D721Med (cell line): ENCODE measurements at regions not wholly inside any gene's neighbourhood (a gene's known extent, or its start where the extent isn't known, plus 50 kb on each side); places are given as distances from the start of the nearest gene placed in this dataset.

Source experiments
- DNase-seq: peaks from one replicate; pipeline ENCODE4 v3.0.0; 2011; ENCODE audit warnings: low spot score; ENCODE audit not compliant: insufficient read length
- FAIRE-seq: peaks from 2 replicates; lab custom pipeline; 2011; peaks lifted over from hg19 to GRCh38; lab: Jason Lieb, UNC
- CTCF ChIP-seq: IDR thresholded peaks from 2 replicates; pipeline ENCODE4 v1.5.1; 2012; ENCODE audit warnings: mild to moderate bottlenecking, control low read depth; ENCODE audit not compliant: insufficient read depth; ENCODE audit errors: missing control alignments

- no peak for TF ChIP-seq CTCF
- DNase-seq (no peak), FAIRE-seq (no peak)
Observed at GRCh38 chr11:122512688-122513087, 142.8 kb upstream of the UBASH3B start.

GRCh38 chr11:122509899-122510298 lies 145.6 kb upstream of the UBASH3B start:
- no peak for TF ChIP-seq CTCF
- FAIRE-seq (no peak), DNase-seq (no peak)

- DNase-seq (no peak), FAIRE-seq (no peak)
- no peak for TF ChIP-seq CTCF
Observed at GRCh38 chr11:122509091-122509490, 146.4 kb upstream of the UBASH3B start.

- DNase-seq (peak; percentile 25), FAIRE-seq (no peak)
- TF ChIP-seq CTCF: peak; percentile 85
Observed at GRCh38 chr11:122505304-122506006, 150.1 kb upstream of the UBASH3B start.

- TF ChIP-seq CTCF: no peak
- DNase-seq (no peak), FAIRE-seq (no peak)
Observed at GRCh38 chr11:122494221-122494620, 161.3 kb upstream of the UBASH3B start.

- DNase-seq (no peak), FAIRE-seq (no peak)
- no peak for TF ChIP-seq CTCF
Observed at GRCh38 chr11:122491509-122491908, 164.0 kb upstream of the UBASH3B start.

- no peak for TF ChIP-seq CTCF
Observed at GRCh38 chr11:122488892-122489706, 166.4 kb upstream of the UBASH3B start.

More at GRCh38 chr11:122488892-122489706, 166.4 kb upstream of the UBASH3B start:
- FAIRE-seq (no peak), DNase-seq (no peak)
